ENCODE measurements at regions not wholly inside any gene's neighbourhood (a gene's known extent, or its start where the extent isn't known, plus 50 kb on each side); places are given as distances from the start of the nearest gene placed in this dataset.

GRCh38 chr5:99072846-99073245 lies 144.0 kb upstream of the CHD1 start (continued):
- TF ChIP-seq ZBTB33 (IDR thresholded peaks at IDR 0.05; ENCODE audit: extremely low read depth, insufficient replicate concordance, low read length) (no peak), EZH2 (IDR thresholded peaks at IDR 0.05) (no peak), POLR2A (IDR thresholded peaks at IDR 0.05; ENCODE audit: borderline replicate concordance, extremely low read depth, insufficient read depth, insufficient read length) (no peak), EZH2phosphoT487 (IDR thresholded peaks at IDR 0.05; ENCODE audit: borderline replicate concordance) (no peak), SIN3A (IDR thresholded peaks at IDR 0.05; ENCODE audit: low read depth) (no peak), CTCF (IDR thresholded peaks at IDR 0.05 in 2 of 3, conservative IDR thresholded peaks at IDR 0.05 in 1 of 3; ENCODE audit: borderline replicate concordance in 1 of 3, insufficient read depth in 1 of 3, low read depth in 2 of 3, low read length in 2 of 3) (no peak), CBX3 (IDR thresholded peaks at IDR 0.05; ENCODE audit: low read depth) (no peak)

- Histone ChIP-seq H3K9me2 (ENCODE audit: insufficient read depth) (no peaks in the 10 kb centered on the region), H3K9me3 (ENCODE audit: control insufficient read depth in 1 of 2, insufficient read depth in 1 of 2, low read depth in 1 of 2, low read length in 2 of 2) (no peaks in the 10 kb centered on the region), H3K27ac (ENCODE audit: low read depth, low read length) (no peak overlapping the region), H3K9ac (ENCODE audit: low read length) (no peak overlapping the region), H3K4me2 (ENCODE audit: low read length) (no peak overlapping the region), H3K4me1 (ENCODE audit: control insufficient read depth in 1 of 2, insufficient read depth in 2 of 2, low read length in 2 of 2) (no peaks in the 10 kb centered on the region), H3K4me3 (replicated peaks in 1 of 2; ENCODE audit: low read depth in 1 of 2, low read length in 2 of 2) (no peak overlapping the region), H2AFZ (ENCODE audit: low read depth, low read length, poor library complexity, severe bottlenecking) (no peak overlapping the region), H3K27me3 (ENCODE audit: insufficient read depth, low read length) (no peaks in the 10 kb centered on the region), H3K79me2 (ENCODE audit: insufficient read depth, low read length) (no peaks in the 10 kb centered on the region), H3K36me3 (ENCODE audit: control insufficient read depth in 1 of 2, insufficient read depth in 2 of 2, low read length in 2 of 2) (no peaks in the 10 kb centered on the region), H4K20me1 (ENCODE audit: insufficient read depth) (no peaks in the 10 kb centered on the region)
- ChIA-PET POLR2A (no interaction called here), RAD21 (ENCODE audit: low non-redundant PET in 1 of 2, low total read pairs in 2 of 2, uncharacterized antibody in 2 of 2, unreplicated experiment in 2 of 2) (no interaction called here), CTCF (no interaction called here)
- DNase-seq (ENCODE audit: low read depth, low spot score): no peak
- TF ChIP-seq POLR2A (IDR thresholded peaks at IDR 0.05; ENCODE audit: borderline replicate concordance, extremely low read depth, insufficient read depth, insufficient read length): no peak
- no peak for TF ChIP-seq EGR1 (IDR thresholded peaks at IDR 0.05; ENCODE audit: low read depth)
- TF ChIP-seq CTCF (IDR thresholded peaks at IDR 0.05 in 2 of 3, conservative IDR thresholded peaks at IDR 0.05 in 1 of 3; ENCODE audit: borderline replicate concordance in 1 of 3, insufficient read depth in 1 of 3, low read depth in 2 of 3, low read length in 2 of 3): no peak
- TF ChIP-seq POLR2AphosphoS5 (IDR thresholded peaks at IDR 0.05; ENCODE audit: low read depth, low read length): no peak
- TF ChIP-seq JUND (IDR thresholded peaks at IDR 0.05): no peak
- no peak for TF ChIP-seq CEBPB (IDR thresholded peaks at IDR 0.05; ENCODE audit: low read depth)
- TF ChIP-seq ELF1 (IDR thresholded peaks at IDR 0.05; ENCODE audit: borderline replicate concordance, low read depth): no peak
- no peak for TF ChIP-seq CBX3 (IDR thresholded peaks at IDR 0.05; ENCODE audit: low read depth)
- no peak for TF ChIP-seq TCF7L2 (IDR thresholded peaks at IDR 0.05; ENCODE audit: borderline replicate concordance, extremely low read depth, insufficient read depth, insufficient read length)
- TF ChIP-seq YY1 (IDR thresholded peaks at IDR 0.05; ENCODE audit: extremely low read depth, insufficient replicate concordance, low read depth, low read length): no peak
- TF ChIP-seq FOSL1 (IDR thresholded peaks at IDR 0.05; ENCODE audit: low read depth): no peak
- no peak for TF ChIP-seq SP1 (IDR thresholded peaks at IDR 0.05; ENCODE audit: low read depth)
- no peak for TF ChIP-seq ZFX (IDR thresholded peaks at IDR 0.05)
- no peak for TF ChIP-seq ZNF274 (IDR thresholded peaks at IDR 0.05; ENCODE audit: low read depth, low read length)
- TF ChIP-seq ATF3 (IDR thresholded peaks at IDR 0.05): no peak
- TF ChIP-seq EZH2phosphoT487 (IDR thresholded peaks at IDR 0.05; ENCODE audit: borderline replicate concordance): no peak
- intact Hi-C loops (cut with micrococcal nuclease): no loop called here
- ATAC-seq: no peak
- no TSS peak for BruUV-seq (replicated peaks)
These were observed 142.0 kb upstream of the CHD1 start for GRCh38 chr5:99070822-99071221.
